Smooth muscle cell (in vitro differentiated cells): ENCODE measurements at regions not wholly inside any gene's neighbourhood (a gene's known extent, or its start where the extent isn't known, plus 50 kb on each side); places are given as distances from the start of the nearest gene placed in this dataset.

Source experiments
- DNase-seq: peaks from one replicate; lab custom pipeline; 2025; ENCODE audit not compliant: unreplicated experiment; lab: John Stamatoyannopoulos, UW
- H2AFZ ChIP-seq: fragments of 200-600 bp; sonication (generic); 2 replicates; pipeline ENCODE4 v1.6.0; 2016; ENCODE audit warnings: antibody characterized with exemption, low read depth, mild to moderate bottlenecking
- H3F3A ChIP-seq: fragments of 200-600 bp; sonication (generic); 2 replicates; pipeline ENCODE4 v1.6.0; 2017; ENCODE audit warnings: antibody characterized with exemption, low read depth
- H3K27ac ChIP-seq: fragments of 200-600 bp; sonication (generic); 2 replicates; pipeline ENCODE4 v1.5.1; 2016; ENCODE audit warnings: low read depth, mild to moderate bottlenecking
- H3K27me3 ChIP-seq: fragments of 200-600 bp; sonication (generic); 2 replicates; pipeline ENCODE4 v1.6.1; 2016; ENCODE audit warnings: low read depth, mild to moderate bottlenecking
- H3K36me3 ChIP-seq: fragments of 200-600 bp; sonication (generic); 2 replicates; pipeline ENCODE4 v1.5.1; 2016; ENCODE audit warnings: low read depth
- H3K4me1 ChIP-seq: fragments of 200-600 bp; sonication (generic); 2 replicates; pipeline ENCODE4 v1.5.1; 2016; ENCODE audit warnings: low read depth
- H3K4me2 ChIP-seq: fragments of 200-600 bp; sonication (generic); 2 replicates; pipeline ENCODE4 v1.6.0; 2016; ENCODE audit warnings: mild to moderate bottlenecking
- H3K4me3 ChIP-seq: fragments of 200-600 bp; sonication (generic); 2 replicates; pipeline ENCODE4 v1.5.1; 2016; ENCODE audit warnings: mild to moderate bottlenecking
- H3K79me2 ChIP-seq: fragments of 200-600 bp; sonication (generic); 2 replicates; pipeline ENCODE4 v1.6.0; 2016; ENCODE audit warnings: low read depth, mild to moderate bottlenecking
- H3K9ac ChIP-seq: fragments of 200-600 bp; sonication (generic); 2 replicates; pipeline ENCODE4 v1.6.0; 2016; ENCODE audit warnings: low read depth
- H3K9me3 ChIP-seq: fragments of 200-600 bp; sonication (generic); replicated peaks from 2 replicates; pipeline ENCODE4 v1.5.1; 2016; ENCODE audit warnings: low read depth
- H4K20me1 ChIP-seq: fragments of 200-600 bp; sonication (generic); 2 replicates; pipeline ENCODE4 v1.6.0; 2016; ENCODE audit warnings: low read depth
- WGBS: methylation state at CpG from one replicate; pipeline ENCODE4 v1.1.7; 2016; ENCODE audit warnings: low lambda C conversion rate; 5-methylcytosine and 5-hydroxymethylcytosine counted together
- TF ChIP-seq, protein P1 (sequence below): fragments of 200-600 bp; sonication (generic); IDR thresholded peaks from 2 replicates; pipeline ENCODE4 v1.5.1; 2017; ENCODE audit warnings: borderline replicate concordance, mild to moderate bottlenecking, antibody characterized with exemption; ENCODE audit not compliant: insufficient read depth, poor library complexity, severe bottlenecking

DNA sequence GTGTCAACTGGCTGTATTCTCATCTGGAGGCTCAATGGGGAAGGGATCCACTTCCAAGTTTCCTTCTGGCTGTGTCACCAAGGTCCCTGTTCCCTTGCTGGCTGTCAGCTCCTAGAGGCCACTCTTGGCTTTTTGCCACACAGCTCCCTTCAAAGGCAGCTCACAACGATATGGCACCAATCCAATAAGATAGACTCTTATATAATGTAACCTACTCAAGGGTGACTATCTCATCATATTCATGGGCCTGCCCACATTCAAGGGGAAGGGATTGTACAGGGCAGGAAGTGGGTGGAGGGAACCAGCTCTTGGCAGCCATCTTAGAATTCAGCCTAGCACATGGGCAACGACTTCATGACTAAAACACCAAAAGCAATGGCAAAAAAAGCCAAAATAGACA lies 98.7 kb upstream of the PLXNC1 start:
- DNase-seq, result no peak
- Histone ChIP-seq H3K4me2 (no peak overlapping the region), H3K4me1 (no peaks in the 10 kb centered on the region), H3K27me3 (no peaks in the 10 kb centered on the region), H3K36me3 (no peaks in the 10 kb centered on the region), H3K27ac (no peak overlapping the region), H3K9me3 (no peaks in the 10 kb centered on the region), H3K4me3 (no peak overlapping the region), H3F3A (no peaks in the 10 kb centered on the region), H3K79me2 (no peaks in the 10 kb centered on the region), H4K20me1 (no peaks in the 10 kb centered on the region), H2AFZ (no peak overlapping the region), H3K9ac (no peak overlapping the region)
- TF ChIP-seq, protein P1, sequence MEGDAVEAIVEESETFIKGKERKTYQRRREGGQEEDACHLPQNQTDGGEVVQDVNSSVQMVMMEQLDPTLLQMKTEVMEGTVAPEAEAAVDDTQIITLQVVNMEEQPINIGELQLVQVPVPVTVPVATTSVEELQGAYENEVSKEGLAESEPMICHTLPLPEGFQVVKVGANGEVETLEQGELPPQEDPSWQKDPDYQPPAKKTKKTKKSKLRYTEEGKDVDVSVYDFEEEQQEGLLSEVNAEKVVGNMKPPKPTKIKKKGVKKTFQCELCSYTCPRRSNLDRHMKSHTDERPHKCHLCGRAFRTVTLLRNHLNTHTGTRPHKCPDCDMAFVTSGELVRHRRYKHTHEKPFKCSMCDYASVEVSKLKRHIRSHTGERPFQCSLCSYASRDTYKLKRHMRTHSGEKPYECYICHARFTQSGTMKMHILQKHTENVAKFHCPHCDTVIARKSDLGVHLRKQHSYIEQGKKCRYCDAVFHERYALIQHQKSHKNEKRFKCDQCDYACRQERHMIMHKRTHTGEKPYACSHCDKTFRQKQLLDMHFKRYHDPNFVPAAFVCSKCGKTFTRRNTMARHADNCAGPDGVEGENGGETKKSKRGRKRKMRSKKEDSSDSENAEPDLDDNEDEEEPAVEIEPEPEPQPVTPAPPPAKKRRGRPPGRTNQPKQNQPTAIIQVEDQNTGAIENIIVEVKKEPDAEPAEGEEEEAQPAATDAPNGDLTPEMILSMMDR, result no peak
- 95% methylated on average over 2 of the region's 2 CpGs for WGBS

DNA sequence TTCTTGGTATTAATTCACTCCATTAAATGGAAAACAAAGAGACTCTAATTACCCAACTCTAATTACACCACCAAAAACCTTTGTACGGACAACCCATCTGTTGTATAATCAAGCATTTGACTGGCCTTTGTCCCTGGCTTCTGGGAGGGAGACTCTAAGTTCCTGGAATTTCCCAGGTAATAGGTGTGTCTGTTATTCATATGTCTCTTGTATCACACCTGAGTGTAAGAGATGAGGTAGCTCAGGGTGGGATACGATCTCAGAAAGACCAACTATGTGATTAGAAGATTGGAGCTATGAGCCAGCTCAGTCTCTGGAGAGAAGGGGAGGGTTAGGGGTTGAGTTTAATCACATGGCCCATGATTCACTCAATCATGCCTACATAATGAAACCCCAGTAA lies 94.7 kb upstream of the PLXNC1 start:
- Histone ChIP-seq H3K27ac (no peak overlapping the region), H3K4me2 (no peak overlapping the region)
- 91% methylated on average over 2 of the region's 2 CpGs for WGBS

DNA sequence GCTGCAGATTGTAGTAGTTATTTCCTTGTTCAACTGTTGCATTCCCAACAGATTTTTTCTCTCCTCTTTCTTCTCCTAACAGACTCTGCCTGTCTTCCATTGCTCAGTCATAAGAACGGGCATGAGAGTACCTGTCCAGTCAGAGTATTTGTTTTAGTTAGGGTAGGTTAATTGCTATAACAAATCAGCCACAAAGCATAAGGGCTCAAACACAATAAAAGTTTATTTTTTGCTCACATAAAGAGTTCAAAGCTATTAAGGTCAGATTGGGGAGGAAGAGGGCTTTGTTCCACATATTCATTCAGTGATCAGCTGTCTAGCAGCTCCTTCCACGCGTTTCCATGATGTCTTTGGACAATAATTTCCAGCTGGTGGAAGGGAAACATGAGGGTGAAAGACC lies 92.8 kb upstream of the PLXNC1 start:
- no peak overlapping the region for H3K9ac ChIP-seq
- TF ChIP-seq, protein P1, result no peak
- no peak overlapping the region for H2AFZ ChIP-seq
- no peaks in the 10 kb centered on the region for H3K36me3 ChIP-seq
- DNase-seq, result no peak
- H3F3A ChIP-seq, result no peaks in the 10 kb centered on the region
- no peak overlapping the region for H3K4me3 ChIP-seq
- WGBS, result 93% methylated on average over 3 of the region's 3 CpGs
- H3K27ac ChIP-seq, result no peak overlapping the region
- no peaks in the 10 kb centered on the region for H3K9me3 ChIP-seq
- no peaks in the 10 kb centered on the region for H4K20me1 ChIP-seq
- H3K79me2 ChIP-seq, result no peaks in the 10 kb centered on the region
- H3K4me2 ChIP-seq, result no peak overlapping the region
- no peaks in the 10 kb centered on the region for H3K4me1 ChIP-seq
- H3K27me3 ChIP-seq, result no peaks in the 10 kb centered on the region

More for the DNA sequence above, 94.7 kb upstream of the PLXNC1 start:
- Histone ChIP-seq H3K36me3 (no peaks in the 10 kb centered on the region), H3K9me3 (no peaks in the 10 kb centered on the region), H3K4me1 (no peaks in the 10 kb centered on the region), H3K79me2 (no peaks in the 10 kb centered on the region), H3K4me3 (no peak overlapping the region), H3K9ac (no peak overlapping the region), H3K27me3 (no peaks in the 10 kb centered on the region), H3F3A (no peaks in the 10 kb centered on the region), H4K20me1 (no peaks in the 10 kb centered on the region), H2AFZ (no peak overlapping the region)
- TF ChIP-seq, protein P1, result no peak
- DNase-seq, result no peak

DNA sequence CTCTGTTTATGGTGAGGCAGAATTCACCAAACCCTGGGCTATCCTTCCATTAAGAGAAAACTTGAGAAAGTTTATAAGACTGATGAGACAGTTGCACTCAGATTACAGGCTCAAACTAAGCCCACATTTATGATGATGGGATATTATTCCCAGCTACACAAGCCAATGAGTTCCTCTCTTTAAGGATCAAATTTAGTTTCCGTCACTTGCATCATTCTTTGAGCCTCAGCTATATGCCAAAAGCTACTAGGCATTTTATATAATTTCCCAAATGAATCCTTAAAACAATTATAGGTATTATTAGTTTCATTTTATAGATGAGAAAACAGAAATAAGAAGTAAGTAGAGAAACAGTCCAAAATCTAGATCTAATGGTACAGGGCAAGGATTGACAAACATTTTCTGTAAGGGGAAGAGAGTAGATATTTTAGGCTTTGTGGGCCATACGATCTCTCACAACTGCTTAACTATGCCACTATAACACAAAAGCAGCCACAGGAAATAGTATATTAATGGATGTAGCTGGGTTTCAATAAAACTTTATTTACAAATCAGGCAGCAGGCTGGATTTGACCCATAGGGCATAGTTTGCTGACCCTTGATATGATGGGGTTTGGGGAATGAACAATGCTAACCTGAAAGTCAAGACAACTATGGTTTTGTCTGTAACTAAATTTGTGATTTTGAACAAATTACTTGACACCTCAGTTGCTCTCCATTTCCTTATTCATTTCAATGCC lies 91.8 kb upstream of the PLXNC1 start:
- Histone ChIP-seq H3K79me2 (no peaks in the 10 kb centered on the region), H3F3A (no peaks in the 10 kb centered on the region), H3K27ac (no peak overlapping the region), H3K9me3 (no peaks in the 10 kb centered on the region), H2AFZ (no peak overlapping the region), H3K9ac (no peak overlapping the region), H4K20me1 (no peaks in the 10 kb centered on the region), H3K4me1 (no peaks in the 10 kb centered on the region), H3K4me2 (no peak overlapping the region), H3K27me3 (no peaks in the 10 kb centered on the region), H3K4me3 (no peak overlapping the region), H3K36me3 (no peaks in the 10 kb centered on the region)
- DNase-seq, result no peak
- 98% methylated on average over 2 of the region's 2 CpGs for WGBS
- TF ChIP-seq, protein P1, result no peak
